ENCODE measurements at regions not wholly inside any gene's neighbourhood (a gene's known extent, or its start where the extent isn't known, plus 50 kb on each side); places are given as distances from the start of the nearest gene placed in this dataset.
"Not testable (repeated sequence)": the region's sequence is repeated elsewhere in the genome, so short reads cannot be mapped to it uniquely, and the experiment has no call there.

DNA sequence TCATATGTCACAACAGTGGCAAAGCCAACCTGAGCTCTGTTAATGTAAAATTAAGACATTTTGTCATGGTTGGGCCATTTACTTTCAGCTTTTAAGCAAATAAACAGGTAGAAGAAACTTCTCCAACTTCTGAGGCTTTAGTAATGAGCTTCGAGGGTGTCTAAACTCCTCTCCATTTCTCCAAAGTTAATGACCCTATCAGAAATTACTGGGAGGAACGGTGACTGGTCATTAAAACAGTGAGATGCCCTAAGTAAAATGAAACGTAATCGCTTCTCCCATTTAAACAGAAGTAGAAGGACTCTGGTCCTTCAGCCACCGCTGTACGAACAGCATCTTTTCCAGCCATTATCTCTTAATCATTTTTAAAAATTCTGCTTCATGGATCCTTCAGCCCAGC is 986.9 kb upstream of the MANEA start:
- DNase-seq (ENCODE audit: low read depth, low spot score), result no peak
- TF ChIP-seq SUZ12 (IDR thresholded peaks at IDR 0.05; ENCODE audit: extremely low read depth, insufficient read depth, insufficient read length) (no peak), YY1 (IDR thresholded peaks at IDR 0.05; ENCODE audit: insufficient read depth, insufficient read length) (no peak), ZNF274 (IDR thresholded peaks at IDR 0.05; ENCODE audit: low read depth, low read length) (no peak)
- Histone ChIP-seq H3K9me3 (ENCODE audit: insufficient read depth, low read length) (no peaks in the 10 kb centered on the region), H3K4me3 (ENCODE audit: insufficient read length, low read depth) (no peak overlapping the region), H3K36me3 (ENCODE audit: insufficient read depth, insufficient read length, low read length) (no peaks in the 10 kb centered on the region), H3K9ac (ENCODE audit: insufficient read length, low read depth) (no peak overlapping the region), H3K27me3 (ENCODE audit: insufficient read depth, insufficient read length) (no peaks in the 10 kb centered on the region), H3K4me1 (ENCODE audit: insufficient read depth, insufficient read length) (no peaks in the 10 kb centered on the region)

GRCh38 chr6:94588301-94588700 is 989.0 kb upstream of the MANEA start:
- H3K9me3 ChIP-seq (ENCODE audit: insufficient read depth, low read length), result no peaks in the 10 kb centered on the region

DNA sequence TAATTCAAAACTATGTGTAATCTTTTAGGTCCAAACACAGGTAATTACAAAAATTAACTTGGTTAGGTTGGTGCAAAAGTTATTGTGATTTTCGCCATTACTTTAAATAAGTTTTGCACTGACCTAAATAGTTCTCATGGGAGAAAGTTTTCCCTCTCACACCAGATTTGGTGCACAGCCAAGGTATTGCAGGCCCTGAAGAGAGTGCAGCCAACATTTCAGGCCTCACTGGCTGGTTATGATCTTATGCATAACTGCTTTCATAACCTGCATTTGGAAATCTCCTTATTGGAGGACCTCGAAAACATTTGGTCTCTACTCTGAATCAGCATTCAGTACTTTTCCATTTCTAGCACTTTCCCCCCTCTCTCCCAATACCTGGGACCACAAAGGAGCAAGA is 993.1 kb upstream of the MANEA start:
- H3K27me3 ChIP-seq (ENCODE audit: insufficient read depth, insufficient read length), result no peaks in the 10 kb centered on the region
- no peaks in the 10 kb centered on the region for H3K4me1 ChIP-seq (ENCODE audit: insufficient read depth, insufficient read length)
- no peak overlapping the region for H3K4me3 ChIP-seq (ENCODE audit: insufficient read length, low read depth)
- no peak for TF ChIP-seq ZNF274 (IDR thresholded peaks at IDR 0.05; ENCODE audit: low read depth, low read length)
- no peak for TF ChIP-seq YY1 (IDR thresholded peaks at IDR 0.05; ENCODE audit: insufficient read depth, insufficient read length)
- TF ChIP-seq SUZ12 (IDR thresholded peaks at IDR 0.05; ENCODE audit: extremely low read depth, insufficient read depth, insufficient read length), result no peak
- H3K9me3 ChIP-seq (ENCODE audit: insufficient read depth, low read length), result no peaks in the 10 kb centered on the region
- DNase-seq (ENCODE audit: low read depth, low spot score), result no peak
- no peaks in the 10 kb centered on the region for H3K36me3 ChIP-seq (ENCODE audit: insufficient read depth, insufficient read length, low read length)
- H3K9ac ChIP-seq (ENCODE audit: insufficient read length, low read depth), result no peak overlapping the region

More at GRCh38 chr6:94588301-94588700, 989.0 kb upstream of the MANEA start:
- TF ChIP-seq ZNF274 (IDR thresholded peaks at IDR 0.05; ENCODE audit: low read depth, low read length) (no peak), SUZ12 (IDR thresholded peaks at IDR 0.05; ENCODE audit: extremely low read depth, insufficient read depth, insufficient read length) (no peak), YY1 (IDR thresholded peaks at IDR 0.05; ENCODE audit: insufficient read depth, insufficient read length) (no peak)
- Histone ChIP-seq H3K27me3 (ENCODE audit: insufficient read depth, insufficient read length) (no peaks in the 10 kb centered on the region), H3K4me3 (ENCODE audit: insufficient read length, low read depth) (no peak overlapping the region), H3K36me3 (ENCODE audit: insufficient read depth, insufficient read length, low read length) (no peaks in the 10 kb centered on the region), H3K4me1 (ENCODE audit: insufficient read depth, insufficient read length) (no peaks in the 10 kb centered on the region), H3K9ac (ENCODE audit: insufficient read length, low read depth) (no peak overlapping the region)
- no peak for DNase-seq (ENCODE audit: low read depth, low spot score)

DNA sequence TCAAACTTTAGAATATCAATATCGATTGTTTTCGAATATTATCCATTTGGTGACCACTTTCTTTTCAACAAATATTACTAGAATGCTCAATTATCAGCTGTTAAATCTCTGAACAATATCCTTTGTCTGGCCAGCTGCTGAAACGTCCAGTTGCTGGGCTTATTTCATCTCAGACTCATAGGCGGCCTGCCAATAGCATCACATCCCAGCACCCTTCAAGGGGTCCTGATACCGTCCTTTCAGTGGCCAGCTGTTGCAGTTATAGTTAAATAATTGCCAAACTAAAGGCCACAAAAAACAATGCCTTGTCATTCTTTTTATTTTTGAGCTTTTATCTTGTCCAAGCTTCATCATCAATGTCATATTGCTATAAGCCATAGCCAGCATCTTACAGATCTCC is 1006.8 kb upstream of the MANEA start:
- H3K9me3 ChIP-seq (ENCODE audit: insufficient read depth, low read length), result no peaks in the 10 kb centered on the region
- no peak overlapping the region for H3K4me3 ChIP-seq (ENCODE audit: insufficient read length, low read depth)
- TF ChIP-seq ZNF274 (IDR thresholded peaks at IDR 0.05; ENCODE audit: low read depth, low read length) (no peak), YY1 (IDR thresholded peaks at IDR 0.05; ENCODE audit: insufficient read depth, insufficient read length) (no peak), SUZ12 (IDR thresholded peaks at IDR 0.05; ENCODE audit: extremely low read depth, insufficient read depth, insufficient read length) (no peak)
- no peak for DNase-seq (ENCODE audit: low read depth, low spot score)
- no peak overlapping the region for H3K9ac ChIP-seq (ENCODE audit: insufficient read length, low read depth)
- no peaks in the 10 kb centered on the region for H3K4me1 ChIP-seq (ENCODE audit: insufficient read depth, insufficient read length)
- H3K36me3 ChIP-seq (ENCODE audit: insufficient read depth, insufficient read length, low read length), result no peaks in the 10 kb centered on the region
- no peaks in the 10 kb centered on the region for H3K27me3 ChIP-seq (ENCODE audit: insufficient read depth, insufficient read length)

DNA sequence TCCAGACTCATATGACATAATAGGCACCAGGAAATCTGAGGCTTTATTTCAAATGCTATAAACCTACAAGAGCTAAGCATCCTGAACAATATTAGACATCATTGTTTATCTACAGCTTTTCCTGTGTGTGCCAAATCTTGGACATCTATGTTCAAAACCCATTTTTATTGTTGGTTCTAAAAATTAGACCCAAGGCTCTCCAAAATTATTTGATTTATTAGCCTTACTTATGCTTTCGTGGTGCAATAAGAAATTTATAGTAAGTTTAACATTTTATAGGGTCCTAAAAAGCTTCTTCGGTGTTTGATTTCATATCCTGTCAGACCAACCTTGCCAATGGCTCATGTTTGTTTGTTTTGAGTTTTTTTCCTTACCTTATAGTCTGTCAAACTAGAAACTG is 1014.5 kb upstream of the MANEA start:
- no peaks in the 10 kb centered on the region for H3K27me3 ChIP-seq (ENCODE audit: insufficient read depth, insufficient read length)
- H3K4me1 ChIP-seq (ENCODE audit: insufficient read depth, insufficient read length), result no peaks in the 10 kb centered on the region
- no peaks in the 10 kb centered on the region for H3K36me3 ChIP-seq (ENCODE audit: insufficient read depth, insufficient read length, low read length)
- no peak for TF ChIP-seq YY1 (IDR thresholded peaks at IDR 0.05; ENCODE audit: insufficient read depth, insufficient read length)
- no peak for TF ChIP-seq SUZ12 (IDR thresholded peaks at IDR 0.05; ENCODE audit: extremely low read depth, insufficient read depth, insufficient read length)
- TF ChIP-seq ZNF274 (IDR thresholded peaks at IDR 0.05; ENCODE audit: low read depth, low read length), result no peak
- DNase-seq (ENCODE audit: low read depth, low spot score), result no peak
- H3K9me3 ChIP-seq (ENCODE audit: insufficient read depth, low read length), result no peaks in the 10 kb centered on the region
- no peak overlapping the region for H3K9ac ChIP-seq (ENCODE audit: insufficient read length, low read depth)
- H3K4me3 ChIP-seq (ENCODE audit: insufficient read length, low read depth), result no peak overlapping the region

DNA sequence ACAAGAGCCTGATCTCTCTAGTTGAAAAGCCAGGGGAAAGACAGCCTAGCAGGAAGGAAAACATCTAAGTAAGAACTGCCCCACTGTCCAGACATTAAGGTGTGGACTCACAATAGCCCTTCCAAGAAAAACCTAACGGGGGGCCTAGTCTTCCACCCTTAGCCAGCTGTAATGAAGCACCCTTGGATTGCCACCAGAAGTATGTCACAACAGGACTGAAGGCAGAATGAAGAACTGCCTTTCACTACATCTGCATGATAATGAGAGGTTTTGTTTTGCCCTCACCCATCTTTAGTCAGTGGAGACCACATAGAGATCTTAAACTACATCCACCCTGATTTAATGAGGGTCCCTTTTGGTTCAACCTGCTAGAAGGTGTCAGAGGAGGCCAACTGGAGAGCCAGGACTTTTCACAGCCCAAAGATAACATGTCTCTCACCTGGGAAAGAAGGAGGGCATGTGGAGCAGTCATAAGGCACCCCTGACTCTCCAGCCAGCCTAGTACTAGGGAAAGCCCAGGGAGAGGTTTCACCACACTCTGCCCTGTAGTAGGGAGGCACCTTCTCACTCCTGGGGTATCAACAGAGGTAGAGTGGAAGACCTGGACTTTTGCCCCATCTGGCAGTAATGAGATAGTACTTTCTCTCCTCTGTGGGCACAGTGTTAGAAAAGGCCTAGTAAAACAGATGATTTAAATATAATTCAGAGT is 1017.4 kb upstream of the MANEA start:
- no peak for TF ChIP-seq ZNF274 (IDR thresholded peaks at IDR 0.05; ENCODE audit: low read depth, low read length)
- TF ChIP-seq SUZ12 (IDR thresholded peaks at IDR 0.05; ENCODE audit: extremely low read depth, insufficient read depth, insufficient read length), result no peak
- no peak for TF ChIP-seq YY1 (IDR thresholded peaks at IDR 0.05; ENCODE audit: insufficient read depth, insufficient read length)
- Histone ChIP-seq H3K27me3 (ENCODE audit: insufficient read depth, insufficient read length) (no peaks in the 10 kb centered on the region), H3K9ac (ENCODE audit: insufficient read length, low read depth) (no peak overlapping the region), H3K4me3 (ENCODE audit: insufficient read length, low read depth) (no peak overlapping the region), H3K36me3 (ENCODE audit: insufficient read depth, insufficient read length, low read length) (no peaks in the 10 kb centered on the region), H3K4me1 (ENCODE audit: insufficient read depth, insufficient read length) (no peaks in the 10 kb centered on the region), H3K9me3 (ENCODE audit: insufficient read depth, low read length) (no peaks in the 10 kb centered on the region)
- no peak for DNase-seq (ENCODE audit: low read depth, low spot score)

- H3K36me3 ChIP-seq (ENCODE audit: insufficient read depth, insufficient read length, low read length); H3K4me1 ChIP-seq (ENCODE audit: insufficient read depth, insufficient read length); H3K9ac ChIP-seq (ENCODE audit: insufficient read length, low read depth); DNase-seq (ENCODE audit: low read depth, low spot score); H3K4me3 ChIP-seq (ENCODE audit: insufficient read length, low read depth); H3K27me3 ChIP-seq (ENCODE audit: insufficient read depth, insufficient read length); H3K9me3 ChIP-seq (ENCODE audit: insufficient read depth, low read length): not testable (repeated sequence)
Measured at GRCh38 chr6:94557207-94557606, 1020.1 kb upstream of the MANEA start.

All from NT2/D1 (cell line).